Upper lobe of left lung (tissue), 4 donors: ENCODE measurements at regions not wholly inside any gene's neighbourhood (a gene's known extent, or its start where the extent isn't known, plus 50 kb on each side); places are given as distances from the start of the nearest gene placed in this dataset.

Source experiments
- POLR2A ChIP-seq, 4 donors: fragments of 450-650 bp; IDR thresholded peaks; one replicate each; pipeline ENCODE4 v1.5.1; 2016 to 2017; ENCODE audit warnings: antibody characterized with exemption in 4 of 4, mild to moderate bottlenecking in 2 of 4
- POLR2AphosphoS5 ChIP-seq, 2 donors: sonication (generic); formaldehyde crosslinking; IDR thresholded peaks; one replicate each; pipeline ENCODE4 v1.5.1; 2017; ENCODE audit warnings: antibody characterized with exemption in 2 of 2
- TF ChIP-seq, protein P1 (sequence below), 6 experiments: fragments of 450-650 bp in 4 of 6; fragments of 200-600 bp in 2 of 6; sonication (generic) in 2 of 6; IDR thresholded peaks; one replicate each; pipeline ENCODE4 v1.5.1; 2016 to 2019; ENCODE audit warnings: antibody characterized with exemption in 6 of 6

GRCh38 chr21:31500071-31500470 is 156.0 kb upstream of the TIAM1 start:
- TF ChIP-seq, protein P1, sequence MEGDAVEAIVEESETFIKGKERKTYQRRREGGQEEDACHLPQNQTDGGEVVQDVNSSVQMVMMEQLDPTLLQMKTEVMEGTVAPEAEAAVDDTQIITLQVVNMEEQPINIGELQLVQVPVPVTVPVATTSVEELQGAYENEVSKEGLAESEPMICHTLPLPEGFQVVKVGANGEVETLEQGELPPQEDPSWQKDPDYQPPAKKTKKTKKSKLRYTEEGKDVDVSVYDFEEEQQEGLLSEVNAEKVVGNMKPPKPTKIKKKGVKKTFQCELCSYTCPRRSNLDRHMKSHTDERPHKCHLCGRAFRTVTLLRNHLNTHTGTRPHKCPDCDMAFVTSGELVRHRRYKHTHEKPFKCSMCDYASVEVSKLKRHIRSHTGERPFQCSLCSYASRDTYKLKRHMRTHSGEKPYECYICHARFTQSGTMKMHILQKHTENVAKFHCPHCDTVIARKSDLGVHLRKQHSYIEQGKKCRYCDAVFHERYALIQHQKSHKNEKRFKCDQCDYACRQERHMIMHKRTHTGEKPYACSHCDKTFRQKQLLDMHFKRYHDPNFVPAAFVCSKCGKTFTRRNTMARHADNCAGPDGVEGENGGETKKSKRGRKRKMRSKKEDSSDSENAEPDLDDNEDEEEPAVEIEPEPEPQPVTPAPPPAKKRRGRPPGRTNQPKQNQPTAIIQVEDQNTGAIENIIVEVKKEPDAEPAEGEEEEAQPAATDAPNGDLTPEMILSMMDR (IDR thresholded peaks at IDR 0.05), result no peak
- TF ChIP-seq POLR2A (IDR thresholded peaks at IDR 0.05), result no peak
- TF ChIP-seq POLR2AphosphoS5 (IDR thresholded peaks at IDR 0.05), result no peak
